ENCODE measurements at regions not wholly inside any gene's neighbourhood (a gene's known extent, or its start where the extent isn't known, plus 50 kb on each side); places are given as distances from the start of the nearest gene placed in this dataset.

GRCh38 chr3:94716326-94717018 is 653.6 kb downstream of the NSUN3 start:
- DNase-seq (ENCODE audit: low read depth in 1 of 2, low spot score in 2 of 2) = no peak

More at GRCh38 chr3:94716326-94717018, 653.6 kb downstream of the NSUN3 start:
- no peak overlapping the region for H2AFZ ChIP-seq (ENCODE audit: low read length)
- no peak overlapping the region for H3K18ac ChIP-seq (ENCODE audit: extremely low read depth, low read length)
- H3K9me3 ChIP-seq (ENCODE audit: insufficient read depth in 2 of 2, low read depth in 1 of 2, low read length in 1 of 2) = no peaks in the 10 kb centered on the region
- no peaks in the 10 kb centered on the region for H3K23me2 ChIP-seq (ENCODE audit: low read depth, low read length)
- no peak overlapping the region for H3K9ac ChIP-seq (replicated peaks in 1 of 4; ENCODE audit: extremely low read depth in 1 of 4, low read depth in 3 of 4, low read length in 3 of 4)
- H3K14ac ChIP-seq (ENCODE audit: insufficient read length) = no peak overlapping the region
- no peak overlapping the region for H2BK120ac ChIP-seq (replicated peaks; ENCODE audit: low read depth, low read length)
- no peak overlapping the region for H4K5ac ChIP-seq (ENCODE audit: insufficient read length, low read depth, low read length)
- no peak overlapping the region for H3K4me2 ChIP-seq (ENCODE audit: insufficient read depth in 1 of 2, low read depth in 2 of 2, low read length in 2 of 2)
- H3K27me3 ChIP-seq (replicated peaks in 1 of 4; ENCODE audit: control insufficient read depth in 3 of 4, extremely low read depth in 1 of 4, insufficient read depth in 3 of 4, low read length in 3 of 4) = no peaks in the 10 kb centered on the region
- no peak overlapping the region for H2BK20ac ChIP-seq (ENCODE audit: low read length)
- H3K79me2 ChIP-seq (ENCODE audit: control insufficient read depth in 1 of 2, insufficient read depth in 2 of 2, low read length in 2 of 2) = no peaks in the 10 kb centered on the region
- H2AK5ac ChIP-seq (ENCODE audit: low read depth, low read length) = no peak overlapping the region
- FAIRE-seq = peak; percentile 52
- no peak overlapping the region for H2BK5ac ChIP-seq (ENCODE audit: low read depth, low read length)
- H4K8ac ChIP-seq (ENCODE audit: extremely low read depth, insufficient read depth, low read length) = no peak overlapping the region
- H2BK12ac ChIP-seq (ENCODE audit: low read depth, low read length) = no peak overlapping the region
- ChIA-PET CTCF (ENCODE audit: partially characterized antibody) (interaction anchor here (1.0 to 1.5 kb wide), 4 partner anchors 192 to 414 kb away, joined by 3 to 5 read pairs (median 3); no protein-coding TSS in a partner anchor), POLR2A (ENCODE audit: partially characterized antibody) (no interaction called here)
- TF ChIP-seq TBP (IDR thresholded peaks at IDR 0.05; ENCODE audit: low read depth, low read length) (no peak), HDAC6 (IDR thresholded peaks at IDR 0.05; ENCODE audit: low read depth, low read length) (no peak), RAD21 (IDR thresholded peaks at IDR 0.05 in 1 of 2, conservative IDR thresholded peaks at IDR 0.05 in 1 of 2; ENCODE audit: low read depth in 2 of 2, low read length in 2 of 2) (peak; percentile 63 to 72), SIN3A (conservative IDR thresholded peaks at IDR 0.05 in 1 of 2, IDR thresholded peaks at IDR 0.05 in 1 of 2; ENCODE audit: low read depth in 1 of 2, low read length in 2 of 2) (no peak)
- TF ChIP-seq, protein P1, sequence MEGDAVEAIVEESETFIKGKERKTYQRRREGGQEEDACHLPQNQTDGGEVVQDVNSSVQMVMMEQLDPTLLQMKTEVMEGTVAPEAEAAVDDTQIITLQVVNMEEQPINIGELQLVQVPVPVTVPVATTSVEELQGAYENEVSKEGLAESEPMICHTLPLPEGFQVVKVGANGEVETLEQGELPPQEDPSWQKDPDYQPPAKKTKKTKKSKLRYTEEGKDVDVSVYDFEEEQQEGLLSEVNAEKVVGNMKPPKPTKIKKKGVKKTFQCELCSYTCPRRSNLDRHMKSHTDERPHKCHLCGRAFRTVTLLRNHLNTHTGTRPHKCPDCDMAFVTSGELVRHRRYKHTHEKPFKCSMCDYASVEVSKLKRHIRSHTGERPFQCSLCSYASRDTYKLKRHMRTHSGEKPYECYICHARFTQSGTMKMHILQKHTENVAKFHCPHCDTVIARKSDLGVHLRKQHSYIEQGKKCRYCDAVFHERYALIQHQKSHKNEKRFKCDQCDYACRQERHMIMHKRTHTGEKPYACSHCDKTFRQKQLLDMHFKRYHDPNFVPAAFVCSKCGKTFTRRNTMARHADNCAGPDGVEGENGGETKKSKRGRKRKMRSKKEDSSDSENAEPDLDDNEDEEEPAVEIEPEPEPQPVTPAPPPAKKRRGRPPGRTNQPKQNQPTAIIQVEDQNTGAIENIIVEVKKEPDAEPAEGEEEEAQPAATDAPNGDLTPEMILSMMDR (IDR thresholded peaks at IDR 0.05; ENCODE audit: control extremely low read depth in 1 of 3, insufficient read depth in 1 of 3, low read depth in 1 of 3, low read length in 3 of 3) = peak in 2 of 3 experiments; percentile 36 to 40; a peak in 2 of 4 replicates
- H4K20me1 ChIP-seq (replicated peaks in 1 of 2; ENCODE audit: control insufficient read depth in 1 of 2, insufficient read depth in 2 of 2, low read length in 2 of 2) = no peaks in the 10 kb centered on the region
- H3K56ac ChIP-seq (replicated peaks; ENCODE audit: insufficient read length, low read depth, low read length) = no peak overlapping the region
- 86% methylated on average over 2 of the region's 2 CpGs; no CpG with 5 or more reads in 1 of the 2 experiments for WGBS, 2 experiments (ENCODE audit: extremely low coverage in 1 of 2, insufficient coverage in 1 of 2, insufficient read length in 1 of 2, insufficient replicate concordance in 2 of 2, low coverage in 1 of 2, low lambda C conversion rate in 2 of 2, missing lambda C conversion rate in 1 of 2)
- no peak overlapping the region for H3K4ac ChIP-seq (replicated peaks; ENCODE audit: insufficient read length, low read depth, low read length)
- no peak overlapping the region for H2BK15ac ChIP-seq (ENCODE audit: low read length)
- no peaks in the 10 kb centered on the region for H3K4me1 ChIP-seq (replicated peaks in 1 of 4; ENCODE audit: control insufficient read depth in 3 of 4, insufficient read depth in 4 of 4, low read length in 3 of 4)
- no peaks in the 10 kb centered on the region for H3K36me3 ChIP-seq (ENCODE audit: control insufficient read depth in 2 of 4, insufficient read depth in 4 of 4, low read length in 3 of 4)
- H3K27ac ChIP-seq (ENCODE audit: low read depth, low read length) = no peak overlapping the region
- no peak overlapping the region for H4K91ac ChIP-seq (replicated peaks; ENCODE audit: insufficient read length, low read length)
- H3K4me3 ChIP-seq (ENCODE audit: extremely low read depth in 1 of 4, insufficient read depth in 2 of 4, low read depth in 3 of 4, low read length in 4 of 4) = no peak overlapping the region
- no peaks in the 10 kb centered on the region for H3K79me1 ChIP-seq (ENCODE audit: low read depth, low read length)
- H3K23ac ChIP-seq (ENCODE audit: insufficient read length) = no peak overlapping the region

Measured in H1 (cell line).